ENCODE measurements at regions not wholly inside any gene's neighbourhood (a gene's known extent, or its start where the extent isn't known, plus 50 kb on each side); places are given as distances from the start of the nearest gene placed in this dataset.

DNA sequence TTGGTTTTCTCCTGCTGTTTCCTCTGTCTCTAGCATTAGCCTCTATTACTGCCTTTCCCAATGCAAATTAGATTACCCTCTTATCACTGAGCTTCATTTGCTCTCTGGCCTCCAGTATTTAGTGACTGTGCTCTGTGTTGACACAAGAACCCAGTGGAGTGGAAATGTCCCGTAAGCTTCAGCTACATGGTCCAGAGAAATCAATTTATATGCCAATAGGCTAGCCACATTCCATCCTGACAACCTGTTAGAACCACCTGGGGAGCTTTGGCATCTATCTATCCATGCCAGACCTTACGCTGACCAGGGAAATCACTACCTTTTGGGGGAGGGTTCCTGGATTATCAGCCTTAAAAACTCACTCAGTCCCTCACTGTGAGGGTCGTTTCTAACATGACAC is 459.6 kb downstream of the UTRN start:
- TF ChIP-seq POLR2AphosphoS5 (IDR thresholded peaks at IDR 0.05; ENCODE audit: low read depth), result no peak
- TF ChIP-seq, protein P1, sequence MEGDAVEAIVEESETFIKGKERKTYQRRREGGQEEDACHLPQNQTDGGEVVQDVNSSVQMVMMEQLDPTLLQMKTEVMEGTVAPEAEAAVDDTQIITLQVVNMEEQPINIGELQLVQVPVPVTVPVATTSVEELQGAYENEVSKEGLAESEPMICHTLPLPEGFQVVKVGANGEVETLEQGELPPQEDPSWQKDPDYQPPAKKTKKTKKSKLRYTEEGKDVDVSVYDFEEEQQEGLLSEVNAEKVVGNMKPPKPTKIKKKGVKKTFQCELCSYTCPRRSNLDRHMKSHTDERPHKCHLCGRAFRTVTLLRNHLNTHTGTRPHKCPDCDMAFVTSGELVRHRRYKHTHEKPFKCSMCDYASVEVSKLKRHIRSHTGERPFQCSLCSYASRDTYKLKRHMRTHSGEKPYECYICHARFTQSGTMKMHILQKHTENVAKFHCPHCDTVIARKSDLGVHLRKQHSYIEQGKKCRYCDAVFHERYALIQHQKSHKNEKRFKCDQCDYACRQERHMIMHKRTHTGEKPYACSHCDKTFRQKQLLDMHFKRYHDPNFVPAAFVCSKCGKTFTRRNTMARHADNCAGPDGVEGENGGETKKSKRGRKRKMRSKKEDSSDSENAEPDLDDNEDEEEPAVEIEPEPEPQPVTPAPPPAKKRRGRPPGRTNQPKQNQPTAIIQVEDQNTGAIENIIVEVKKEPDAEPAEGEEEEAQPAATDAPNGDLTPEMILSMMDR (conservative IDR thresholded peaks at IDR 0.05; ENCODE audit: low read depth in 2 of 2), result no peak
- no peak for TF ChIP-seq EZH2phosphoT487 (IDR thresholded peaks at IDR 0.05; ENCODE audit: unreplicated experiment)
- TF ChIP-seq EZH2 (IDR thresholded peaks at IDR 0.05; ENCODE audit: low read depth, unreplicated experiment), result no peak

Measured in GM23338 (cell line).